ENCODE measurements at regions not wholly inside any gene's neighbourhood (a gene's known extent, or its start where the extent isn't known, plus 50 kb on each side); places are given as distances from the start of the nearest gene placed in this dataset.

- H3K4me2 ChIP-seq (ENCODE audit: low read length), result no peak overlapping the region
- no peak overlapping the region for H3K9ac ChIP-seq (ENCODE audit: low read length)
- no peak overlapping the region for H3K27ac ChIP-seq (ENCODE audit: low read depth, low read length)
- ChIA-PET RAD21 (ENCODE audit: low non-redundant PET in 1 of 2, low total read pairs in 2 of 2, uncharacterized antibody in 2 of 2, unreplicated experiment in 2 of 2) (no interaction called here), POLR2A (no interaction called here), CTCF (no interaction called here)
- no peaks in the 10 kb centered on the region for H3K4me1 ChIP-seq (ENCODE audit: control insufficient read depth in 1 of 2, insufficient read depth in 2 of 2, low read length in 2 of 2)
- intact Hi-C loops (cut with micrococcal nuclease), result no loop called here
- H3K9me3 ChIP-seq (ENCODE audit: control insufficient read depth in 1 of 2, insufficient read depth in 1 of 2, low read depth in 1 of 2, low read length in 2 of 2), result no peaks in the 10 kb centered on the region; a peak in 1 of 4 replicates
- TF ChIP-seq POLR2AphosphoS5 (IDR thresholded peaks at IDR 0.05; ENCODE audit: low read depth, low read length), result no peak
- TF ChIP-seq SRF (IDR thresholded peaks at IDR 0.05; ENCODE audit: low read depth), result no peak
- TF ChIP-seq ZBTB33 (IDR thresholded peaks at IDR 0.05; ENCODE audit: extremely low read depth, insufficient replicate concordance, low read length), result no peak
- TF ChIP-seq FOSL1 (IDR thresholded peaks at IDR 0.05; ENCODE audit: low read depth), result no peak
- TF ChIP-seq ATF3 (IDR thresholded peaks at IDR 0.05), result no peak
- TF ChIP-seq CTCF (IDR thresholded peaks at IDR 0.05 in 2 of 3, conservative IDR thresholded peaks at IDR 0.05 in 1 of 3; ENCODE audit: borderline replicate concordance in 1 of 3, insufficient read depth in 1 of 3, low read depth in 2 of 3, low read length in 2 of 3), result no peak
- no peak for TF ChIP-seq RAD21 (IDR thresholded peaks at IDR 0.05; ENCODE audit: low read depth)
- TF ChIP-seq ZFX (IDR thresholded peaks at IDR 0.05), result no peak
- no peak for TF ChIP-seq ZNF274 (IDR thresholded peaks at IDR 0.05; ENCODE audit: low read depth, low read length)
- TF ChIP-seq SIN3A (IDR thresholded peaks at IDR 0.05; ENCODE audit: low read depth), result no peak
- TF ChIP-seq CEBPB (IDR thresholded peaks at IDR 0.05; ENCODE audit: low read depth), result no peak
- TF ChIP-seq MAX (IDR thresholded peaks at IDR 0.05), result no peak
- no peak for TF ChIP-seq JUND (IDR thresholded peaks at IDR 0.05)
- no peak for TF ChIP-seq EZH2 (IDR thresholded peaks at IDR 0.05)
- H3K4me3 ChIP-seq (replicated peaks in 1 of 2; ENCODE audit: low read depth in 1 of 2, low read length in 2 of 2), result no peak overlapping the region
- H3K79me2 ChIP-seq (ENCODE audit: insufficient read depth, low read length), result no peaks in the 10 kb centered on the region
- BruUV-seq (replicated peaks), result no TSS peak
- no peaks in the 10 kb centered on the region for H4K20me1 ChIP-seq (ENCODE audit: insufficient read depth)
- no peak overlapping the region for H2AFZ ChIP-seq (ENCODE audit: low read depth, low read length, poor library complexity, severe bottlenecking)
- ATAC-seq, result no peak
- H3K36me3 ChIP-seq (ENCODE audit: control insufficient read depth in 1 of 2, insufficient read depth in 2 of 2, low read length in 2 of 2), result no peaks in the 10 kb centered on the region
- no peaks in the 10 kb centered on the region for H3K9me2 ChIP-seq (ENCODE audit: insufficient read depth)
- DNase-seq (ENCODE audit: low read depth, low spot score), result no peak
- H3K27me3 ChIP-seq (ENCODE audit: insufficient read depth, low read length), result no peaks in the 10 kb centered on the region
These were observed 433.3 kb upstream of the SLITRK1 start for GRCh38 chr13:84315527-84315926.

Measured in HCT116 (cell line).